Nephron (organoid): ENCODE measurements at regions not wholly inside any gene's neighbourhood (a gene's known extent, or its start where the extent isn't known, plus 50 kb on each side); places are given as distances from the start of the nearest gene placed in this dataset.

Source experiments
- H3K27ac Mint-ChIP-seq, 3 experiments: 2 replicates each; pipeline ENCODE4 v1.8.0; 2020; ENCODE audit warnings: mixed read lengths in 3 of 3, mild to moderate bottlenecking in 2 of 3, moderate library complexity in 1 of 3
- H3K27me3 Mint-ChIP-seq: 2 replicates; pipeline ENCODE4 v1.8.0; 2021; ENCODE audit warnings: low read depth, mild to moderate bottlenecking, moderate library complexity, mixed read lengths
- H3K36me3 Mint-ChIP-seq: 2 replicates; pipeline ENCODE4 v1.8.0; 2020; ENCODE audit warnings: low read depth, mixed read lengths
- H3K4me1 Mint-ChIP-seq: 2 replicates; pipeline ENCODE4 v1.8.0; 2020; ENCODE audit warnings: mixed read lengths
- H3K4me3 Mint-ChIP-seq, 3 experiments: 2 replicates each; pipeline ENCODE4 v1.8.0; 2020; ENCODE audit warnings: mild to moderate bottlenecking in 3 of 3, mixed read lengths in 3 of 3, moderate library complexity in 2 of 3
- H3K9me3 Mint-ChIP-seq: 2 replicates; pipeline ENCODE4 v1.8.0; 2020; ENCODE audit warnings: mixed read lengths
- CTCF ChIP-seq, 3 experiments: fragments of 200-600 bp; sonication (generic); IDR thresholded peaks; one replicate each; pipeline ENCODE4 v1.5.0; 2021; ENCODE audit warnings: antibody characterized with exemption in 3 of 3; ENCODE audit not compliant: unreplicated experiment in 3 of 3

DNA sequence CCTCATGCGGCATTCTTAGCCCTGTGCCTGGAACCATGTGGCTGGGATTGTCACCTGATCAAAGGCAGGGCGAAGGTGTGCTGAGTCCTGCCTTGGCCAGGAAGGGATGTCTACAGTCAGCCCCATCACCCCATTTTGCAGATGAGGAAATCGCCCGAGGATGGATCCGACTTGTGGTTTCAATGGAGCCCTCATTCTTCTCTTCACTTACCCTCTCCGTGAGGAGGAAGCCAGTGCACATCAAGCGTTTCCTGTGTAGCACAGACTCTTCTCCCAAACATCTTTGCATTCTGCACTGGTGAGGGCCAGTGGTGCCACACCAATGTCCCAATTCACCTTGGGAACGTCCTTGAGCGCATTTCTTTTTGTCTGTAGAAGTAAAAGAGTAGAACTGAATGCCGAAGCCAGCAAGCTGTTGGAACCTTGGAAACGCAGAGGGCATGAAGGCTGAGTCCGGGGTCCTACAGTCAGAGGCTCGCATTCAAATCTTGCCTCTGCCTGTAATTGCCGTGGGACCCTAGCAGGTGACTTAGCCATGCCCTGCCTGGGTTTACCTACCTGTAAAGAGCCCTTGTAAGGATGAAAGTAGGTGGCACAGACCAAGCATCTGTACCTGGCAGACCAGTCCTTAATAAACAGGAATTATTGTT lies 85.4 kb downstream of the IRF8 start:
- Mint-ChIP-seq H3K27ac (no peak overlapping the region), H3K9me3 (no peaks in the 10 kb centered on the region), H3K27me3 (peaks cover 65% of the 10 kb centered on the region), H3K36me3 (no peaks in the 10 kb centered on the region), H3K4me1 (peaks cover 16% of the 10 kb centered on the region), H3K4me3 (no peak overlapping the region)
- TF ChIP-seq CTCF (IDR thresholded peaks at IDR 0.05; ENCODE audit: unreplicated experiment in 3 of 3) = no peak

DNA sequence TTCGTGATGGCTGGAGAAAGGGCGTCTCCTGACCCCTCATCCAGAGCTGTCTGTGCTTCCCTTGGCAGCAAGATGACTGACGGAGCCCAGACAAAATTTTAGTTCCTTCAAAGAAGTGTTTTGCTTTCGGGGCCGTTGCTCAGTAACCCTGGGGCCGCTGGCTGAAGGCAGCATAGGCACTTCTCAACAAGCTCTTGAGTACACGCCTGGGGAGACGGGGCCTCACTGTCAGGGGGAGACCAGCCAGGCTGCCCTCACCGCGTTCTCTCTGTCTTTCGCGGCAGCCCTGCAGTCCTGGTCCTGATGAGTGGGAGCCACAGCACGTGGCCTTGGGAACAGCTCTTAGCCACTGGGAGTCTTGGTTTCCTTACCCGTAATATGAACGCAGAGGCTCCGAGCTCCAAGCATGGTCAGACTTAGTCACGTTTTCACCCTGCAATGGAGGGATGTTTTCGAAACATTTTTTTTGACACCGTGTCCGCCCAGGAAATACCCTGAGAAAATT lies 86.0 kb downstream of the IRF8 start:
- no peaks in the 10 kb centered on the region for H3K36me3 Mint-ChIP-seq
- peaks cover 21% of the 10 kb centered on the region for H3K4me1 Mint-ChIP-seq
- H3K27ac Mint-ChIP-seq = no peak overlapping the region
- H3K4me3 Mint-ChIP-seq = no peak overlapping the region
- H3K9me3 Mint-ChIP-seq = no peaks in the 10 kb centered on the region
- no peak for TF ChIP-seq CTCF (IDR thresholded peaks at IDR 0.05; ENCODE audit: unreplicated experiment in 3 of 3)
- H3K27me3 Mint-ChIP-seq = peaks cover 72% of the 10 kb centered on the region

DNA sequence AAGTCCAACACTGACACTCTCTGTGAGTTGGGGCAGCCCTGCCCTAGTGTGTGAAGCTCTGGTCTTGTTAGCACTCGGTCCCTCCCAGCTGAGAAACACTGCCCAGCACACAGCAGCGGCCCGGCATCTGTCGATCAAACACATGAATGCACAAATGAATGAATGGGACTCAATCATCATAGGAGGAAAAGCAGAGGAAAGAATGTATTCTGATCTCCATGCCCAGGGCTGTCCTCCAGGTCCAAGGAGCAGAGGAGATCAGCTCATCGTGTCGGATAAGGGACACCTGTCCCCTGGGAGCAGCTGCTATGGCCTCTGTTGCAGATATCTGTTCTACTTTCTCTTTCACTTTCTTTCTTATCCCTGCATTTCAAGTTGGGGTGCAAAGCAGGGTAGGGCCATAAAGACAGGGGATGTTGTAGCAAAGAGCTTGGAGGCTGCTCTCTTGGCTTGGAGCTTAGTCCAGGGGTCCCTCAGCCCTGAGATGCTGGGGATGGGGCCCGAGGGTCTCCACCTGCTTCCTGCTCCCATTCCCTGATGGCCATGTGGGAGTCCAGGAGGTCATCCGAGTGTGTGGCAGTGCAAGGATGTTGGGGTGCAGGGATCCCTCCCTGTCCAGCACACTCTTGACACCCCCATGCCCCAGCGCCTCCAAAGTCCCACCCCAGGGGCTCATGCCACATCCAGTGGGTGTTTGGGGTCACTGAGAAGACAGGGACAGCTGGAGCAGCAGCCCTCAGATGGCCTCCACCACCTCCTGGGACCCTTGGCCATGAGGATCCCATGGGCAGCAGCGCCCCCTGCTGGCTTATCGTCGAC lies 88.2 kb downstream of the IRF8 start:
- H3K27me3 Mint-ChIP-seq = peaks cover 76% of the 10 kb centered on the region
- peaks cover 24% of the 10 kb centered on the region for H3K4me1 Mint-ChIP-seq
- no peaks in the 10 kb centered on the region for H3K36me3 Mint-ChIP-seq

GRCh38 chr16:85987750-85988078 lies 88.8 kb downstream of the IRF8 start:
- Mint-ChIP-seq H3K27me3 (peaks cover 79% of the 10 kb centered on the region), H3K4me1 (peaks cover 24% of the 10 kb centered on the region)

More for the DNA sequence above, 88.2 kb downstream of the IRF8 start:
- Mint-ChIP-seq H3K27ac (no peak overlapping the region), H3K9me3 (no peaks in the 10 kb centered on the region), H3K4me3 (no peak overlapping the region)
- TF ChIP-seq CTCF (IDR thresholded peaks at IDR 0.05; ENCODE audit: unreplicated experiment in 3 of 3) = peak in 1 of 3 experiments; percentile 14

GRCh38 chr16:85988306-85988705 lies 89.3 kb downstream of the IRF8 start:
- Mint-ChIP-seq H3K4me1 (peaks cover 24% of the 10 kb centered on the region), H3K9me3 (no peaks in the 10 kb centered on the region), H3K27me3 (peaks cover 80% of the 10 kb centered on the region), H3K4me3 (no peak overlapping the region), H3K27ac (no peak overlapping the region), H3K36me3 (no peaks in the 10 kb centered on the region)
- TF ChIP-seq CTCF (IDR thresholded peaks at IDR 0.05; ENCODE audit: unreplicated experiment in 3 of 3) = no peak

More at GRCh38 chr16:85987750-85988078, 88.8 kb downstream of the IRF8 start:
- TF ChIP-seq CTCF (IDR thresholded peaks at IDR 0.05; ENCODE audit: unreplicated experiment in 3 of 3) = no peak
- Mint-ChIP-seq H3K27ac (no peak overlapping the region), H3K36me3 (no peaks in the 10 kb centered on the region), H3K4me3 (no peak overlapping the region), H3K9me3 (no peaks in the 10 kb centered on the region)
